Activated naive CD8-positive, alpha-beta T cell treated with anti-CD3 and anti-CD28 coated beads, Interleukin-2, amount 10 ng/mL, durations not matched to agents 7 days and 5 days (primary cell): ENCODE measurements at regions not wholly inside any gene's neighbourhood (a gene's known extent, or its start where the extent isn't known, plus 50 kb on each side); places are given as distances from the start of the nearest gene placed in this dataset.

Source experiments
- ATAC-seq: fragments of 150-1000 bp; cut with Tn5 transposase; one replicate; pipeline ENCODE4 v1.10.0; 2021; ENCODE audit warnings: low read depth, moderate library complexity
- POLR2A ChIA-PET: fragments of 350-600 bp; sonication (Branson Sonifier 250); formaldehyde crosslinking; loops from one replicate; lab custom pipeline; 2021; ENCODE audit warnings: antibody characterized with exemption; lab: Charles Lee
- DNase-seq: peaks from one replicate; pipeline ENCODE4 v3.0.0; 2021
- H3K27ac Mint-ChIP-seq: one replicate; pipeline ENCODE4 v1.8.0; 2022; ENCODE audit warnings: mild to moderate bottlenecking, mixed read lengths
- H3K27me3 Mint-ChIP-seq: one replicate; pipeline ENCODE4 v1.8.0; 2022; ENCODE audit warnings: mild to moderate bottlenecking, moderate library complexity, mixed read lengths
- H3K36me3 Mint-ChIP-seq: one replicate; pipeline ENCODE4 v1.8.0; 2021; ENCODE audit warnings: mild to moderate bottlenecking, mixed read lengths
- H3K4me1 Mint-ChIP-seq: one replicate; pipeline ENCODE4 v1.8.0; 2021; ENCODE audit warnings: mixed read lengths
- H3K4me3 Mint-ChIP-seq: one replicate; pipeline ENCODE4 v1.8.0; 2022; ENCODE audit warnings: mild to moderate bottlenecking, moderate library complexity, mixed read lengths
- H3K9me3 Mint-ChIP-seq: one replicate; pipeline ENCODE4 v1.8.0; 2021; ENCODE audit warnings: mixed read lengths

- no peak overlapping the region for H3K4me3 Mint-ChIP-seq
- no peaks in the 10 kb centered on the region for H3K9me3 Mint-ChIP-seq
- POLR2A ChIA-PET = no interaction called here
- no peaks in the 10 kb centered on the region for H3K4me1 Mint-ChIP-seq
- no peak overlapping the region for H3K27ac Mint-ChIP-seq
- no peaks in the 10 kb centered on the region for H3K27me3 Mint-ChIP-seq
- ATAC-seq (no peak), DNase-seq (no peak)
- no peaks in the 10 kb centered on the region for H3K36me3 Mint-ChIP-seq
These were observed 810.3 kb upstream of the SALL3 start for GRCh38 chr18:78169174-78169864.

DNA sequence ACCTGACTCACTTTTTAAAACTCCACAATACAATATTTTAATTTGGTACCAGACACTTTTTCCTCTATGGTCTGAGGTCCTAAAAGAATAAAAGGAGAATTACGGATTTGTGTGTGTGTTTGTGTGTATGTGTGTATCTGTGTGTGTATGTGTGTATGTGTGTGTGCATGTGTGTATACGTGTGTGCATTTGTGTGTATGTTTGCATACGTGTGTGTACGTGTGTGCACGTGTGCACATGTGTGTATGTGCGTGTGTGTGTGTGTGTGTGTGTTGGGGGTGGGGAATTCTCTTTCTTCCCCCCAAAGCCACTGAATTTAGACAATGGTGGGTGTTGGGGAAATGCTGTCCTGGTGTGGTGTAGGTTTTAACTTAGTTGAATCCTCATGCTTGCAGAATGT, 807.7 kb upstream of the SALL3 start:
- no peaks in the 10 kb centered on the region for H3K9me3 Mint-ChIP-seq
- no peaks in the 10 kb centered on the region for H3K27me3 Mint-ChIP-seq
- POLR2A ChIA-PET = no interaction called here
- H3K27ac Mint-ChIP-seq = no peak overlapping the region
- ATAC-seq (no peak), DNase-seq (no peak)
- H3K4me1 Mint-ChIP-seq = no peaks in the 10 kb centered on the region
- no peaks in the 10 kb centered on the region for H3K36me3 Mint-ChIP-seq
- H3K4me3 Mint-ChIP-seq = no peak overlapping the region

DNA sequence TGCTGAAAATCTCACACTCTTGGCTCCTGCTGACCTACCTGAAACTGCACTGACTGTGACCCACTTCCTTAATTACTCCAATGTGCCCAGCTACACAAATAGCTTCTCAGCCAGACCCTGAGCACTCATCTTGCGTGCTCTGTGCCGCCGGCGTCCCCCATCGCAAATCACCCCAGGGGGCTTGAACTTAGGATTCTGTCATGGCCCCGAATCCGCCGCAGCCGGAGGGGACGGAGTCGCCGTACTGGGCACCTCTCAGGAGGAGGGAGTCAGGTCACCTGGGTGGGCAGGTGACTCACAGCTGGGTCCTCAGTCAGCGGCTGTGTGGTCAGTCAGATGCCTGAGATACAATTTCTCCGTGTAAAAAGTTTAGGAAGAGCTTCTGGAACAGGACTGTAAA, 804.9 kb upstream of the SALL3 start:
- no peaks in the 10 kb centered on the region for H3K4me1 Mint-ChIP-seq
- H3K9me3 Mint-ChIP-seq = no peaks in the 10 kb centered on the region
- H3K4me3 Mint-ChIP-seq = no peak overlapping the region
- H3K27ac Mint-ChIP-seq = no peak overlapping the region
- DNase-seq (no peak), ATAC-seq (no peak)
- POLR2A ChIA-PET = no interaction called here
- H3K27me3 Mint-ChIP-seq = no peaks in the 10 kb centered on the region
- H3K36me3 Mint-ChIP-seq = no peaks in the 10 kb centered on the region

DNA sequence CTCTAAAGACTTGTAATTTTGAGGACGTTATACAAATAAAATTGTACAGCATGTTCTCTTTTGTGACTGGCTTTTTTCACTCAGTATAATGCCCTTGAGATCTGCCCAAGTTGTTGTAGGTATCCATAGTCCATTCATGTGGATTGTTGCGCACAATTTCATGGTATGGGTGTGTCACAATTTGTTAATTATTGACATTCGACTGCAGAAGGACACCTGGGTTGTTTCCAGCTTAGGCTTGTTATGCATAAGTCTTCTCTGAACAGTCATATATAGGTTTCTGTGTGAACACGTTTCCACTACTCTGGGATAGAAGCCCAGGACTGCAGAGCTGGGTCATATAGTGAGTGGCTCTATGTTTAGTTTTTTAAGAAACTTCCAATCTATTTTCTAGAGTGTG, 800.8 kb upstream of the SALL3 start:
- H3K4me1 Mint-ChIP-seq = no peaks in the 10 kb centered on the region
- H3K4me3 Mint-ChIP-seq = no peak overlapping the region
- H3K9me3 Mint-ChIP-seq = peaks cover 9% of the 10 kb centered on the region
- no peak for DNase-seq
- ATAC-seq = no peak
- POLR2A ChIA-PET = no interaction called here
- H3K36me3 Mint-ChIP-seq = no peaks in the 10 kb centered on the region
- H3K27ac Mint-ChIP-seq = no peak overlapping the region
- no peaks in the 10 kb centered on the region for H3K27me3 Mint-ChIP-seq

DNA sequence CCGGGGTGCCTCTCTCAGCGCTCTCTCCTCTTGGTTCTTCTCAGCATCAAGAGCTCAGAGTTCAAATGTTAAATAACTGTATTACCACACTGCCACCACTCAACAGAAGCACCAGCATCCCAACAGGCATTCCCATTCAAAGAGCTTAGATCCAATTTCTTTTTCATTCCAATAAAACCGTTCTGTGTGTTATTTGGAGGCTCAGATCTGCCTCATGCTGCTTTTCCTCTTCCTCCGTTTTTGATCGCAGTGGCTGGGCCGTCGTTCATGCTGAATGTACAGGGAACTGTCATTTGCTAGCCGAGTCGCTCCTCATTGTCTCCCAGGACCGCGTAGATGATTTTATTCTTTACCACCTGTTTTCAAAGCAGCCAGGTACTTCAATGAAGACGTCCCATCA, 798.9 kb upstream of the SALL3 start:
- DNase-seq = no peak
- Mint-ChIP-seq H3K9me3 (peaks cover 11% of the 10 kb centered on the region), H3K27me3 (no peaks in the 10 kb centered on the region), H3K4me3 (no peak overlapping the region), H3K36me3 (no peaks in the 10 kb centered on the region), H3K27ac (no peak overlapping the region), H3K4me1 (no peaks in the 10 kb centered on the region)
- POLR2A ChIA-PET = no interaction called here
- no peak for ATAC-seq

DNA sequence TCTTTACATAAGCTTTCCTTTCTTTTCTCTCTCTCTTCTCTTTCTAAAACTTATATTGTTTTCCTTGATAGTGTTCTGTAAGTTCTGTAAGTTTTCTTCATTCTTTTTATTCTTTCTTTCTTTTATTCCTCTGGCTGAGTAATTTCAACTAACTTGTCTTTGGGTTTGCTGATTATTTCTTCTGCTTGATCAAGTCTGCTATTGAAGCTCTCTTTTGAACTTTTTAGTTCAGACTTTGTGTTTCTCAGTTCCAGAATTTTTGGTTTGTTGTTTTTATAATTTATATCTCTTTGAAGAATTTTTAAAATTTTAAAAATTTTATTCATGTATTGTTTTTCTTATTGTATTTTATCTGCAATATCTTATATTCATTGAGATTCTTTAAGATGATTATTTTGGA, 795.8 kb upstream of the SALL3 start:
- no peaks in the 10 kb centered on the region for H3K36me3 Mint-ChIP-seq
- POLR2A ChIA-PET = no interaction called here
- peaks cover 11% of the 10 kb centered on the region for H3K9me3 Mint-ChIP-seq
- DNase-seq (no peak), ATAC-seq (no peak)
- no peak overlapping the region for H3K27ac Mint-ChIP-seq
- H3K27me3 Mint-ChIP-seq = no peaks in the 10 kb centered on the region
- H3K4me1 Mint-ChIP-seq = no peaks in the 10 kb centered on the region
- H3K4me3 Mint-ChIP-seq = no peak overlapping the region

DNA sequence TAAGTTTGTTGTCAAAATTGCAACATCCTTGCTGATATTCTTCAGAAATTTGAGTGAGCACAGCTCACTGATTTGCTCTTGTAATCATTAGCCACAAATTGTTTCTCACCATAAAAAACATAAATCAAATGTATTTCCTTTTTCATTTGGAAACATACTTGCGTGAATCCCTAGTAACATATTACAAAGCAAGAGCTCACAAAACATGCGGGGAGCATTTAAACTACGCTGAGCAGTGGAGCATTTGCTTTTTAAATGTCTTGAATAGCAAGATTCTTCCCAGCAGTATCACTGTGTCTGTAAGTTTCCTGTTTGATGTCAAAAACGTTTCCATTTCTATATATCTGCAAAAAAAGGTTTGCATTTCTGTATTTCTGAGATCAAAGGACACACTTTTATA, 788.3 kb upstream of the SALL3 start:
- DNase-seq (no peak), ATAC-seq (no peak)
- Mint-ChIP-seq H3K4me1 (no peaks in the 10 kb centered on the region), H3K36me3 (no peaks in the 10 kb centered on the region), H3K4me3 (no peak overlapping the region), H3K27me3 (no peaks in the 10 kb centered on the region), H3K27ac (no peak overlapping the region), H3K9me3 (peaks cover 4% of the 10 kb centered on the region)
- POLR2A ChIA-PET = no interaction called here

DNA sequence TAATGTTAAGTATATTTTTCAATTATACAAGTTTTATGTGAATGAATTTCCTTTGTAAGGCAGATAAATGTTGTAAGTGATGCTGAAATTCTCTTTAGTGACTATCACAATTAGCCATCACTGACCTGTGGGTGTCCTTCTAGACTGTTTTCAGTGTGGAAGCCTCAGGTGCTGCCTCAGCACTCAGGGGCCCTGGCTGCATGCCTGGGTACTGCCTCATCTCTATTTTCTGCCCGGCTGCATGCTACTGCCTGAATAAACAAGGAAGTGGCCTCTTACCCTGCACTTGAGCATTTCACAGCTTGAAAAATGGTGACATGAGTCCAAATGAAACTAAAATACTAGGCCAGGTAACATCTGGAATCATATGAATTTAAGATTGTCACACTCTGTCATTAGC, 787.6 kb upstream of the SALL3 start:
- Mint-ChIP-seq H3K4me1 (no peaks in the 10 kb centered on the region), H3K36me3 (no peaks in the 10 kb centered on the region), H3K27me3 (no peaks in the 10 kb centered on the region), H3K27ac (no peak overlapping the region), H3K9me3 (peaks cover 4% of the 10 kb centered on the region), H3K4me3 (no peak overlapping the region)
- POLR2A ChIA-PET = interaction anchor here (0.7 kb wide), 1 partner anchor 131 kb away, joined by 3 read pairs; no protein-coding TSS in a partner anchor
- ATAC-seq = no peak
- no peak for DNase-seq

- H3K36me3 Mint-ChIP-seq = no peaks in the 10 kb centered on the region
- H3K27ac Mint-ChIP-seq = no peak overlapping the region
- no peak overlapping the region for H3K4me3 Mint-ChIP-seq
- DNase-seq (no peak), ATAC-seq (no peak)
- POLR2A ChIA-PET = no interaction called here
- H3K9me3 Mint-ChIP-seq = peaks cover 2% of the 10 kb centered on the region
- no peaks in the 10 kb centered on the region for H3K27me3 Mint-ChIP-seq
- no peaks in the 10 kb centered on the region for H3K4me1 Mint-ChIP-seq
These were observed 783.3 kb upstream of the SALL3 start for GRCh38 chr18:78196280-78196679.

GRCh38 chr18:78199002-78199401, 780.6 kb upstream of the SALL3 start:
- POLR2A ChIA-PET = no interaction called here
- Mint-ChIP-seq H3K27ac (no peak overlapping the region), H3K9me3 (peaks cover 3% of the 10 kb centered on the region), H3K27me3 (no peaks in the 10 kb centered on the region), H3K4me3 (no peak overlapping the region), H3K36me3 (no peaks in the 10 kb centered on the region), H3K4me1 (no peaks in the 10 kb centered on the region)
- ATAC-seq = no peak
- no peak for DNase-seq

GRCh38 chr18:78199611-78200010, 780.0 kb upstream of the SALL3 start:
- H3K36me3 Mint-ChIP-seq = no peaks in the 10 kb centered on the region

DNA sequence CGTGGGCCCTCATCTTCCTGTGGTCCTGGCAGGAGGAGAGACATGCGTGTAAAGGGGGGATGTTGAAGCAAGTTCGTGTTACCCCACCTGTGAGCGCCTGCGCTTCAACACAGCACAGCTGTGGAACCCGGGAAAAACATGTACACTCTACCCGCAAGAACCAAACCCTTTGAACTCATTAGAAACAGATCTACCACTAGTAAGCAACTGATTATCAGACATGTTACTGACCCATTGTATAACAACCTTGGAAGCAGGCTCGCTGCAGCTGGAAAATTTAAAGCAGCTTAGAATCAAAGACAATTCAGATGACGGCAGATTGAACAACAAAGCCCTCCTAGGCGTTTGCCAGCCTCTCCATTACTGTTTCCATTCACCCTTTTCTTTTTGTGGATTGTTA, 771.7 kb upstream of the SALL3 start:
- H3K4me3 Mint-ChIP-seq = no peak overlapping the region
- POLR2A ChIA-PET = no interaction called here
- no peaks in the 10 kb centered on the region for H3K4me1 Mint-ChIP-seq
- peaks cover 2% of the 10 kb centered on the region for H3K27me3 Mint-ChIP-seq
- no peak overlapping the region for H3K27ac Mint-ChIP-seq
- no peak for ATAC-seq
- no peak for DNase-seq
- H3K9me3 Mint-ChIP-seq = peaks cover 4% of the 10 kb centered on the region
- H3K36me3 Mint-ChIP-seq = no peaks in the 10 kb centered on the region

More at GRCh38 chr18:78199611-78200010, 780.0 kb upstream of the SALL3 start:
- Mint-ChIP-seq H3K4me3 (no peak overlapping the region), H3K27me3 (no peaks in the 10 kb centered on the region), H3K9me3 (peaks cover 3% of the 10 kb centered on the region), H3K27ac (no peak overlapping the region), H3K4me1 (no peaks in the 10 kb centered on the region)
- ATAC-seq (no peak), DNase-seq (no peak)
- POLR2A ChIA-PET = no interaction called here

DNA sequence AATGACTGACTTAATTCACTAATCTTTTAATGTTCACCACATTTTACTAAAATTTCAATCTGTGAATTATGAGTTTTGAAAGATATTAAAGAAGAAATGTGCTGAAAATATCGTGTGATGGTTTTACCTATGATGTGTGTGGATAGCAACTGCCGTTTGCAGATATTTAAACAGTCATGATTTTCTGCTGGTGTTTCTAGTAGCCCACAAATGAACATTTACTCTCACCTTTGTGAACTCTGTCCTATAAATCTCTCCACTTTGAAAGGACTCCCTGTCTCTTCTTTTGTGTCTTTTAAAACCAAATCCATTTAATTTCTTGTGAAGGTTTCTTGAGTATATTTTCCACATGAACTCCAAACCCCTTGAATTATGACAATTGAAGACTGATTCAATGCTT, 771.2 kb upstream of the SALL3 start:
- DNase-seq (no peak), ATAC-seq (no peak)
- Mint-ChIP-seq H3K27ac (no peak overlapping the region), H3K9me3 (peaks cover 4% of the 10 kb centered on the region), H3K4me1 (no peaks in the 10 kb centered on the region), H3K36me3 (no peaks in the 10 kb centered on the region), H3K27me3 (peaks cover 2% of the 10 kb centered on the region), H3K4me3 (no peak overlapping the region)
- POLR2A ChIA-PET = no interaction called here

GRCh38 chr18:78213361-78213994, 766.1 kb upstream of the SALL3 start:
- POLR2A ChIA-PET = no interaction called here
- Mint-ChIP-seq H3K4me3 (no peak overlapping the region), H3K4me1 (no peaks in the 10 kb centered on the region), H3K27ac (no peak overlapping the region), H3K36me3 (no peaks in the 10 kb centered on the region), H3K27me3 (peaks cover 2% of the 10 kb centered on the region), H3K9me3 (peaks cover 3% of the 10 kb centered on the region)
- no peak for DNase-seq
- ATAC-seq = no peak
